GM19452 (cell line): ENCODE measurements at regions not wholly inside any gene's neighbourhood (a gene's known extent, or its start where the extent isn't known, plus 50 kb on each side); places are given as distances from the start of the nearest gene placed in this dataset.

Experiments
- ATAC-seq: cut with Tn5 transposase; IDR thresholded peaks from one replicate; pipeline ENCODE4 v1.9.1; 2021; ENCODE audit not compliant: unreplicated experiment

DNA sequence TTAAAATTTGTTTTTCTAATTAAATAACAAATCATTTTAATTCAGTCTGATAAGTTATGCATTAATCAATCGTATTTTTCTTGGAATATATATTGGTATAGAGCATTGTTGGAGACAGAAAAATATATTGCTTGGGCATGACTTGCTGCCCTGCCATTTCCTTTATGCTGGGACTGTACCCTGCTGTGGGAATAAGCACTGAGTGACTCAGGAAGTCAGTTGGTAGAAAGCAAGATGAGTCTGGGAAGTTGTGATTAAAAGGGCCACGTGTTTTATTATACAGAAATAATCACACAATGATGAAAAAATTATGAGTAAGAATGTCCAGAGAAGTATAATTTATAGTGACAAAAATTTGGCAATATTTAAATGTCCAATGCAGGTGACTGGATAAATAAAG is 139.5 kb downstream of the KIF18A start:
- ATAC-seq = no peak

DNA sequence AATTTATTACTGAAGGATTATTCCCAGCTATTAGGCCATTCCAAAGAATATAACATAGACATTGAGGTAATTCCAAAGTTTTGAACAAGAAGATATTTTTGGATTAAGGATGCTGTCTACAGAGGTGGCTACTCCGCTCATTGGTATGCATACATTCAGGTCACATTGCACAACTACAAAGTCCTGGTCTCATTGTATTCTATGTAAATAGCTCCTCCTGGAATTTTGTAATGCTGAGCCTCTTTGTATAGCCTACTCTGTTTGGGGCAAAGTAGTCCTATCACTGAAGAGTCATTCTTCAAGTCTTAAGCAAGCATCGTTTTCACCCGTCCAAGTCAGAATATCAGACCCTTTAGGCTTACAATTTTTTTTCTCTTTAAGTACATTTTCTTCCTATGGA is 142.4 kb downstream of the KIF18A start:
- no peak for ATAC-seq

DNA sequence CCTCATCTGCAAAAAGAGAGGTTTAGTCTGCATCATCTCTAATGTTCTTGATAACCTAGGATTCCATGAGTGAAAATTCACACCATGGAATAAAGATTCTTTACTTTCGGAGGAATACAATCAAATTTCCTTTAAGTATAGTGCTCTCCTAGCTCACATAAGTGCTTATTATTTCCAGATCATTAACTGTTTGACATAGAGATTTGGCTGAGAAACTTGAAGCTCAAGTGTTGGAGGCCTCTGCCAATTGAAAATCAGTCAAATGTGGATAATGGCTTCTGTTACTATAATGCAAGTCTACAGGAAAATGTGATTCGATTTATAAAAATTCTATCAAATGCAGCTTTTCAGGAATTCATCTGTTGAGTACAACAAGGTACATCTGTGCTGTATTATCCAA is 144.6 kb downstream of the KIF18A start:
- ATAC-seq = no peak

DNA sequence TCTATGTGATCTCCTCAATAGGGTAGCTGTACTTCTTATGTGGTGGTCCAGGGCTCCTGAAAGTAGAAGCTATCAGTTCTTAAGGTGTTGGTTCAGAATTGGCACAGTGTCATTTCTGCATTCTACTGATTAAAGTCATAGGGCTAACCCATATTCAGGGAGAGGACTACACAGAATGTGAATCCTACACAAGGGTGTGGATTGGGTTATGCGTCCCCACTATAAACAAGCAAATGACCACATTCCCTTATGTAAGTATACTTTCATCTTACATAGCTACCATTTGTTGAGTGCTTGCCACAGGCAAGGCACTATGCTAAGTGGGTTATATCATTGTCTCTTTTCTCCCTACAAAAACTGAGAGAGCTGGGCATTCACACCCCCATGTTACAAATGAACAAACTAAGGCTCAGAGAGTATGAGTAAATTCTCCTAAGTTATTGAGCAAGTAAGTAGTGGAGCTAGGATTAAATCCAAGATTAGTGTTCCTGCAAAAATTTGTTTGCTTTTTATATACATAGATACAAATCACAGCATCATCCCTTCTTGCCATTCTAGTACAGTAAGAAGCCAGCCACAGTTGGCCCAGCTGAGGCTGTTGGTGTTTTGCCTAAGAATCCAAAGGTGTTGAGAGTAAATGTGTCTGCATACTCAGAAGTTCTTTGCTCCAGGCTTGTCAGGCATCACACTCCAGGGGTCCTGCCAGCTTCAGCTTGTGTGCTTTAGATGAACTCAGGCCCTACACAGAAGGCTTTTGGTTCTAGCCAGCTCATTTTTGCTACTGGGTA is 157.8 kb downstream of the KIF18A start:
- no peak for ATAC-seq

DNA sequence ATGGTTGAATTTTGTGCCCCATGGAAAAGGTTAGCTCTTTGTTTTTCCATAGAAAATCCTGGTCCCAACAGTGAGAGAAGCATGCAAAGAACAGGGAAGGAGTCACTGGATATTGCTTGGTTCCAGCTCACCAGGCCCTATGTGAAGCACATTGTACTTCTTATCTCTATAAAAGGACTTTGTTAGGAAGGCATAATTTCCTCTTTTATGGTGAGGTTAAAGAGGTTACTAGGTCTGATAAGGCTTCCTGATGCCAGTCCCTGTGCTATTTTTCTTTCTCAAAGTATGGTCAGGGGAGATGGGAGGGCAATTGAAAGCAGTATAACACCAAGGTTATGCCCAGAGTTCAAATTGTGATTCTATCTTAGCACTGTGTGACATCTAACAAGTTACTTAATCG is 162.6 kb downstream of the KIF18A start:
- no peak for ATAC-seq

DNA sequence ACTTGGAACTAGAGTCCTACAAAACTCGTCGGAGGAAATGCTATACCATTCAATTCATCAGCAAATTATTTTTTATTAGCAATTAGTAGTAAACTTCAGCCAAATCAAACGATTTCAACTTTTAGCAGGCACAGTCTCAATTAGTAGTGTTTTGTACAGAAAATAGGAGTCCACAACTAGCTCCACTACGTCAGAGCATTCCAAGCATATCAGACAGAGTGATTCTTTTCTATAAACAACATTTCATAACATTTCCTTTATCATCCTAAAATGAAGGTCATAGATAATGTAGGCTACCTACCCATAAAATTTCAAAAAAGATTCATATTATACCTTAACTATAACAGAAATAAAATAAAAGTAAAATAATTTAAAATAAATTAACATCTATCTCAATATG is 169.9 kb downstream of the KIF18A start:
- ATAC-seq = no peak

DNA sequence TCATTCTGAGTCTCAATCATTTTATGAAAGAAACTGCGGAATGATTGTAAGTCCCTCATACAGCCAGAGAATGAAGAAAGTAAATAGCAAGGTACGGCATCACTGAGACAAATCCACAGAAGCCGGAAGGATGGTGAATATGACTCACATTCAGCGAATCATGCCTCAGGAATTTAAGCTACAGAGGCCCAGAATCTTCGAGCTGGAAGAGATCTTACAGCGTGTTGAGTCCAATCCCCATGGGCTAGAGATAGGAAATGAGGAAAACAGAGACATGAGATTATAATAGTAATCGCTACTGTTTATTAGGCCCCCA is 173.2 kb downstream of the KIF18A start:
- ATAC-seq = no peak

DNA sequence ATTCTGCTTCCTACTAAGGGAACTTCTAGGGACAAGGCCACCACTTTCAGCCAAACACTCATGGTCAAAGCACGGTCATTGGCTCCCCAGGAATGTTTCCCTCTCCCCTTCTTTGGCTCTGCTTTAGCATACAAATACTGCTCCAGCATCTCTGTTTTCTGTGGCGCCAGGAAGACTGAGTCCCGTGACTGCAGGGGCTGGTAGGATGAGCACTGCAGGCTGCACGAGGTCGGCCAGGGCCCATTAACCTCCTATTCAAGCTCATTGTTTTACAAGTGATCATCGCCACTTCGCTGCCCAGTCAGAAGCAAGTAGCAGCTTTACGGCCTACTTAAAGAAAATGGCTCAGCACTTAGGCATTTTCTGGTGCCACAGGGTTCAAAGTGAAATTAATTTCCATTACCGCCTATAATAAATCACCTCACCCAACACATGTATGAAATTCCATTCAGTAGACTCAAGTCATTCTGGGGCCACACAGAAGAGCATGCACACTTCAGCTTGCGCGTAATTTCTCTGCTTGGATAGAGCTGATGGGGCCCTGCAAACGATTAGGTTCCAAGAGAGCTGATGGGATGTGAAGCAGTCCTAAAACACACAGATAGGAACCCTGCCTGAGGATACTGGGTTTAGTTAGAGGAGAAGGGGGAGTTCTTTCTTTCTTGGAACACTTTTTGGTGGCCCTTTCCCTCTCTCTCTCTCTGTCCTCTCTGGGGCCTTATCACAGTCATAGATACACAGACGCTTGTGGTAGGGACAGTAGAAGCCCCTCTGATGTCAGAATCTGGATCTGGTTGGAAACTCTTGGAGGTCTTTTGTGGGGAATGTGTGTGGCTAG is 173.7 kb downstream of the KIF18A start:
- no peak for ATAC-seq

DNA sequence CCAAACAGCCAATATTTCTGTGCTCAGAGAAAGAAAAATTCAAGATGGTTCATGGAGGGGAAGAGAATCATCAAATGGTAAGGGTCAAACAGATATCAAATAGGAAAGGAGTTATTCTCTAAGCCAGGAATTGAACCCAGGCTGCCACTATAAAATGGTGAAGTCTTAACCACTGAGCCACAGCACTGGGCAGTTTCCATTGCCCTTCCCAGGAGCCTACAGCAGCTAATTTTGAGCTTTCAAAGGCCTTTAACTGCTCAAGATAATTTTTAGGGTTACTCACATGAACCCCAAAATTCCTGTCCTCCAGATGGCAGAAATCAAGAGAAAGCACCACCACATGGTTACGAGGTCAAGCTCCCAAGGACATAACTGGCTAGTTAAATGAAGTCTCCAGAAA is 176.2 kb downstream of the KIF18A start:
- ATAC-seq = no peak

DNA sequence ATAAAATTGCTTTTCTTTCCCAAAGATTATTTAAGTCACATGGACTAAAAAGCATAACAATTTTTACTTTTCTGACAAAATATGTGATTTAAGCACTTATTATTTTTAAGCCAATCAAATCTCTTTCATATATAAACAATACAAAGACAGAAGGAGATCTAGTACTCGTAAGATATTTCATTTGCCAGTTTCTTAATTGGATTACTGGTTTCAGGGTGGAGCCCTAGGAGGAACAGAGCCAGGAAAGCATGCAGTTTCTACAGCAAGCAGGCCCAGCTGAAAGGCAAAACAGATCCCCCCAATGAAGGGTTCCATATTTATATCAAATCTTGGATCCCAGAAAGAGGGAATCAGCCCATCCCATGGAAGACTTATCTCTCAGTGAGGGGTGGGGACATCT is 177.0 kb downstream of the KIF18A start:
- no peak for ATAC-seq

DNA sequence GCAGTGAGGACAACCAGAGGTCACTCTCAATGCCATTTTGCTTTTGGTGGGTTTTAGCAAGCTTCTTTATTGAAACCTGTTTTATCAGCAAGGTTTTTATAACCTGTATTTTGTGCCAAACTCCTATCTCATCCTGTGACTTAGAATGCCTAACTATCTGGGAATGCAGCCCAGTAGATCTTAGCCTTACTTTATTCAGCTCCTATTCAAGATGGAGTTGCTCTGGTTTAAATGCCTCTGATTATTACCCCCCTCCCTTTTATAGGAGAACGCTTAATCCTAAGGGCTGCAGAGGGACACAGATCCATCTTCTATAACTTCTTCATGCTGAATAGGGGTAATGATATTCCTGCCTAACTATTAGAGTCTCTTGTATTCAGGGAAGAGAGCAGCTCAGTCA is 179.1 kb downstream of the KIF18A start:
- no peak for ATAC-seq

DNA sequence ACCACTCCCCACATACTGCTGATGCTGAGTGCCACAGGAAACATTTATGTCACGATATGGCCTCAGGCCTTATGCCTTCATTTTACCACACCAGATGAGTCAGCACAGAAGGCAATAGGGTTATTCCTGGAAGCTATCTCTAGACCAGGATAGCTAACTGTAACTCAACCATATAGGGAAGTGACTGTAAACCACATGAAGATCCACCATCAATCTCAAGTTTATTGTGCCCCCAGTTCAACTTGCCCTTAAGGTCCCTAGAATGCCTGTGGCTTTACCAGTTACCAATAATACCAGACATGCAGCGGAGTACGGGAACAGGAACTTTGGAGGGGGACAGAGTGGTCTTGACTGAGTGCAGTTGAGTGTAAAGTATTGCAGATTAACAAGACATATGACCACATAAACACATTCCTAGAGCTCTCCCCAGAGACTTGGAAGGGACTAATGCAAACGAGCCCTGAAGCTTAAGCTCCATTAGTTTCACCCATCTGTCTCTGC is 180.9 kb downstream of the KIF18A start:
- no peak for ATAC-seq

DNA sequence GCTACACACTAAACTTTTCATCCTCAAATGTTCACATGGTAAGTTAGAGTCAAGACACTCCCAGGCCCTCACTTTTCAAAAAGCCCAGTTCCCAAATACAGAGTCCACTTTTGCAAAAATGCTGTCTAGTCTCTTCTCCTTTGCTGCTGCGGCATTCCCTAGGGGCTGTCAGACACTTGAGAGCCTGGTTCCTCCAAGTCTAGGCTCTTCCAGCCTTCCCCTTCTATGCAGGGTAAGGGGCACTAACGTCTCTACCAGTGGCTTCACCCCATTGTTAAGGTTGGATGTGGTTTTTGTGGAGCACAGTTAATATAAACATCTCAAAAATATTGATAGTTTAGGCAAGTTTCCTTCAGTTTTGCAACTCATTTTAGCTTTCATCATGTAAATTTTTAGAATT is 181.5 kb downstream of the KIF18A start:
- no peak for ATAC-seq

DNA sequence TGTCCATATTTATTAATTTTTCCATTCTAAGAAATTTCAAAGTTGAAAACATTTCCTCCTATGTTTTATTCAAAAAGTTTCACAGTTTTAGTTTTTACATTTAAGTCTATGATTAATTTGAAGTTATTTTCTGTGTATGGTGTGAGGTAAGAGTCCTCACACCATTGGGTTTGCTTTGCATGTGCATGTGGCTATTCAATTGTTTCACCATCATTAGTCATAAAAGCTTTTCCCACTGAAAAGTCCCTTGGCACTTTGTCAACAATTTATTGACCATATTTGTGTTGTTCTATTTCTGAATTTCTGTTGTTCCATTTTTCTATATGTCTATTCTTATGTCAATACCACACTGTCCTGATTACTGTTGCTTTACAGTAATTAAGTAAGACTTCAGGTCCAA is 186.5 kb downstream of the KIF18A start:
- no peak for ATAC-seq

DNA sequence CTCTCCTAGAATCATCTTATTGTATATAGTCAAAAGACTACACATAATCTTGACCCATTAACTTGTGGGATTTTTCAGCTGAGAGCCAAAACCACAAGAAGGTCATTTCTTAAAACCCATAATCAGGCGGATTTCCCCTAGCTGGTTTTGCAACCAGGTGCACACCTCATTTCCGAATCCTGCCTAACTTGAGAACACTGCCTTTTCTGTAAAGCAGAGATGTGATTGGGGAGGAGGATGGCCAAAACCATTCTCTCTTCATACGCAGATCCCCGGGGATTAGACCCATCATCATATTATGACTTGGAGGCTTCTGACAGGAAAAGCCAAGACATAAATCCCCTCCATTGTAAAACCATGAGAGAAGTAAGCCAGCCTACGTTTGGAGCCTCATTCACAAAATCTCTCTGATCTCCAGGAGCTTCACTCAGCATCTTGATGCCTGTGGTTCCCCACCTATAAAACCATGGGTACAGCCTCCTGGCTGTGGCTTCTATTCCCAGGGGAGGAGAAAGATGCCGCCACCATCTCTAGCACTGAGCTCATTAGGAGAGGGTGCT is 191.3 kb downstream of the KIF18A start:
- peak; percentile 94 for ATAC-seq

DNA sequence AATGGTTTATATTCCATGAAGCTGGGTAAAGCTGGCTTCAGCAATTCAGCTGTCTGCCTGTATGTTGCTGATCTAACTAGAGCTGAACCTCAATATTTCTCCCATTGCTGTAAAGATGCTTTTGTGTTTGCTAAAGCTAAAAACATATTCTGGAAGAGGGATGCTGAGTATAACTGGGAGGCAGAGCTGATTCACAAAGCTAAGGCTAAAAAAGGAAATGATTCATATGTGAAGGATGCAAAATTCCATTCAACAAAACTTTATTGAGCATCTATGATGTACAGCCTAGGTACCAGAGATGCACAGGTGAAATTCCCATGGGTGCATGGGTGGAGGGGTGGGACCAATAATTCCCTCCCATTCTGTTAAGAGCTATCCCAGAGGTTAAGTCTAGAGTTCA is 193.9 kb downstream of the KIF18A start:
- ATAC-seq = no peak

DNA sequence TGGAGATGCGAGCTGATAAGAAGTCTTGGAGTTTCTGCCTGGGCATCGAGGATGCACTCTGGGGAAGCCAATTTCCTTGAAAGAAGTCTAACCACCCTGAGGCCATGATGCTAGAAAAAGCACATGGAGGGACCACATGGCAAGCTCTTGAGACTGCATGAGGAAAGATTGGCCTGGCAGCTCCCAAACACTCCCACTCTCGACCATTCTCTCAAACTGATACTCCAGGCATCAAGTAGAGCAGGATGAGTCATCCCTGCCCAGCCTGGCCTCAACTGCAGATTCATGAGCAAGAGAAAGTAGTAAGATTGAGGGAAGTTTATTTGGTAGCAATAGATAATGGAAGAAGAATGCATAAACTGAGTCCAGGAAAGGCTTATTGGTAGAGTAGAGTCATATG is 194.3 kb downstream of the KIF18A start:
- no peak for ATAC-seq

DNA sequence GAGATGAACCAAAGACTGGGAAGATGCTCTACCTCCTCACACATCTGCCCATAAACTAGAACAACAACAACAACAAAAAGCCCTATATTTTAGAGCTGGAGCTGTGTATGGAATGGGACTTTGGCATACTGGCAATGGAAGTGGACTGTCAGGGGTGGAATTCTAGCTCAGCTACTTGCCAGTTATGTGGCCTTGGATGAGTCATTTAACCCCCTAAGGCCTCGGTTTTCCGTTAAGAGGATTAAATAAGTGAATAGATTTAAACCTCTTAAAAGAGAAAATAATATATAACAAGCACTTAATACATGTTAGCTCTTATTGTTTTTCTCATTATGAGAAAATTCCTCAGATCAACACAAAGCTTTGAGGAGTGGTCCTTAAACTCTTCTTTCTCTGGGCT is 195.0 kb downstream of the KIF18A start:
- ATAC-seq = no peak

DNA sequence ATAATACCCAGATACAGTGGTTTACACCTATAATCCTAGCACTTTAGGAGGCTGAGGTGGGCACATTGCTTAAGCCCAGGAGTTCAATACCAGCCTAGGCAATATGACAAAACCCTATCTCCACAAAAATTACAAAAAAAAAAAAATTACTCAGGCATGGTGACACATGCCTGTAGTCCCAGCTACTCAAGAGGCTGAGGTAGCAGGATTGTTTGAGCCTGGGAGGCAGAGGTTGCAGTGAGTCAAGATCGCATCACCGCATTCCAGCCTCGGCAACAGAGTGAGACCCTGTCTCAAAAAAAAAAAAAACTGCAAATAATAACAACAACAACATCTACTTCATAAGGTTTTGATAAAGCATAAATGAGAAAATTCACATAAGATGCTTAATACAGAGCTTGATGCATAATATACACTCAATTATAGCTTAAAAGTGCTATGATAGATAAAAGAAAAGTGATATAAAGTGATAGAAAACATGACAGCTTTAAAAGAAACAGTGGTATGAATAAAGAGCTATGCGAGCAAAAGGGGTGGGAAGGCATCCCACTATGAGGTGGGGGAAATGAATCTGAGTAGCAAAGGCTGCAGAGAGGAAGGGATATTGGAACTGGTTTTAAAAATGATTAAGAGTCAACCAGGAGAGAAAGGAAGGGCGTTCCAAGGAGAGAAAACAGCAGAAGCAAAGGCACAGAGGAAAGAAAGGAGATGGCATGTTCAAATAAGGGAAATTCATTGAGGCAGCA is 197.6 kb downstream of the KIF18A start:
- ATAC-seq = no peak

DNA sequence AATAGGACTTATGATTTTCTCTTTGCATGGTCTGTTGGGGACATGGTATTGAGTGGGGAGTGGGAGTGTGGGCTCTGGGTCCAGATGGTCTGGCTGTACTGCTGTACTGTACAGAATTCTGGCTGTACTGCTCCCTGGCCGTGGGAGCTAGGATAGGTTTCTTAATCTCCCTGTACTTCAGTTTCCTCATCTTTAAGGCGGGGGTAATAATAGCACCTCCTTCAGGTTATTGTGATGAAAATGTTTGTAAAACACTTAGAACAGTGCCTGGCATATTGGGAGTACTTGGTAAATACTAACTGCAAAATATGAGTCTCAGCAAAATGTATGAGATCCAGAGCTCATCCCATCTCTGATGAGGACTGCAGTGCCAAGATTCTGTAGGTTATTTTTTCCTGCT is 198.6 kb downstream of the KIF18A start:
- ATAC-seq = no peak

DNA sequence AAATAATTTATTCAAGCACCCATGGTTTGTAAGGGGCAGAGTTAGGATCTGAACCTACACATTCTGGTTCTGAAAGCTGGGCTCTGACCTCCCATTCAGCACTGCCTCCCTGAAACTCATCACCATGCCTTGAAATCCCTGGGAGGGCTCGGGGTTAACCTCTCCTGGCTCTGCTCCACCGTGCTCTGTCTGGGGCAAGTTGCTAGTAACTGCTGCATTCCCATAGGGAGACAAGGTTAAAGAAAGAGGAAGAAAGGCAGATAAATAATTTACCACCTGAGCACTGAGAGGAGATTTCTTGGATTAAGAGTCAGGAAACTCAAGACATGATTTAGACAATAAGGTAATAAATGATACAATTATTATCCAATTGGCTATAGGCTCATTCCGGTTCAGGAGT is 199.3 kb downstream of the KIF18A start:
- ATAC-seq = no peak
